A549 (cell line): ENCODE measurements at regions not wholly inside any gene's neighbourhood (a gene's known extent, or its start where the extent isn't known, plus 50 kb on each side); places are given as distances from the start of the nearest gene placed in this dataset.

Experiments used
- ATAC-seq, 2 experiments: fragments of 200-7000 bp in 1 of 2; fragments of >200 bp in 1 of 2; cut with Nextera tagmentation in 1 of 2; cut with Tn5 transposase in 1 of 2; 3 replicates each; pipeline versions ENCODE4 v1.8.0 to v1.9.1; 2018 to 2020; ENCODE audit warnings: mild to moderate bottlenecking in 1 of 2, moderate library complexity in 1 of 2
- CTCF ChIA-PET: fragments of 300-600 bp; sonication (Branson Sonifier 250); formaldehyde crosslinking; extraction: SDS; loops from one replicate; lab custom pipeline; 2021; ENCODE audit warnings: antibody characterized with exemption, inconsistent platforms; lab: Yijun Ruan, JAX
- POLR2A ChIA-PET: fragments of 350-600 bp; formaldehyde crosslinking; extraction: SDS; loops from one replicate; lab custom pipeline; 2021; ENCODE audit warnings: antibody characterized with exemption, inconsistent platforms; lab: Yijun Ruan, JAX
- DNase-seq, 2 experiments: peaks; one replicate each; pipeline versions ENCODE4 v3.0.0 to v3.0.0-alpha.2; 2011 to 2016; ENCODE audit warnings: low read depth in 1 of 2, low spot score in 1 of 2
- FAIRE-seq: peaks from 2 replicates; lab custom pipeline; 2011; peaks lifted over from hg19 to GRCh38; lab: Jason Lieb, UNC
- H3K27ac ChIP-seq, 2 experiments: fragments of >200 bp; sonication (Bioruptor Twin); formaldehyde crosslinking; 3 replicates each; pipeline ENCODE4 v1.5.1; 2016 to 2017
- H3K4me1 ChIP-seq: fragments of >200 bp; sonication (Bioruptor Twin); formaldehyde crosslinking; 3 replicates; pipeline ENCODE4 v1.6.1; 2016
- H3K4me2 ChIP-seq: fragments of >200 bp; sonication (Bioruptor Twin); formaldehyde crosslinking; 3 replicates; pipeline ENCODE4 v1.6.1; 2016
- H3K4me3 ChIP-seq: fragments of >200 bp; sonication (Bioruptor Twin); formaldehyde crosslinking; 3 replicates; pipeline ENCODE4 v1.5.1; 2016
- H3K9me3 ChIP-seq: fragments of >200 bp; sonication (Bioruptor Twin); formaldehyde crosslinking; 3 replicates; pipeline ENCODE4 v1.6.1; 2016
- ATOH8 ChIP-seq: fragments of 250-450 bp; sonication (Bioruptor Pico); IDR thresholded peaks from 2 replicates; pipeline ENCODE4 v1.5.0; 2020; ENCODE audit warnings: low read depth, mild to moderate bottlenecking, moderate library complexity
- BCL3 ChIP-seq: fragments of >200 bp; sonication (Bioruptor Twin); formaldehyde crosslinking; IDR thresholded peaks from 3 replicates; pipeline ENCODE4 v1.6.1; 2016
- CHD4 ChIP-seq: fragments of 200-600 bp; sonication (generic); IDR thresholded peaks from 2 replicates; pipeline ENCODE4 v1.6.1; 2016; ENCODE audit warnings: antibody characterized with exemption, mild to moderate bottlenecking, borderline replicate concordance
- E2F6 ChIP-seq: IDR thresholded peaks from 2 replicates; pipeline ENCODE4 v1.6.1; 2012; ENCODE audit warnings: low read depth, borderline replicate concordance
- EHF ChIP-seq: fragments of 250-450 bp; sonication (Bioruptor Pico); IDR thresholded peaks from 2 replicates; pipeline ENCODE4 v1.5.0; 2020; ENCODE audit warnings: mild to moderate bottlenecking
- GATA3 ChIP-seq: IDR thresholded peaks from 2 replicates; pipeline ENCODE4 v1.6.1; 2012; ENCODE audit warnings: borderline replicate concordance
- HEYL ChIP-seq: fragments of 250-450 bp; sonication (Bioruptor Pico); IDR thresholded peaks from 2 replicates; pipeline ENCODE4 v1.8.0; 2021; ENCODE audit warnings: mild to moderate bottlenecking, moderate library complexity
- HOXB13 ChIP-seq: fragments of 250-450 bp; sonication (Bioruptor Pico); IDR thresholded peaks from 2 replicates; pipeline ENCODE4 v1.5.0; 2020; ENCODE audit warnings: low read depth, mild to moderate bottlenecking, moderate library complexity
- JUNB ChIP-seq: fragments of >200 bp; sonication (Bioruptor Twin); formaldehyde crosslinking; IDR thresholded peaks from 2 replicates; pipeline ENCODE4 v1.6.1; 2016
- MAFK ChIP-seq: fragments of 450-650 bp; IDR thresholded peaks from 2 replicates; pipeline ENCODE4 v1.6.1; 2014; ENCODE audit not compliant: partially characterized antibody
- MAX ChIP-seq: IDR thresholded peaks from 2 replicates; pipeline ENCODE4 v1.6.1; 2012
- MAZ ChIP-seq: fragments of 150-350 bp; IDR thresholded peaks from 2 replicates; pipeline ENCODE4 v1.6.1; 2014; ENCODE audit warnings: antibody characterized with exemption, low read depth, low read length, borderline replicate concordance
- NFE2L2 ChIP-seq: fragments of 150-350 bp; conservative IDR thresholded peaks from 2 replicates; pipeline ENCODE4 v1.6.1; 2014; ENCODE audit warnings: low read length
- PBX3 ChIP-seq: IDR thresholded peaks from 2 replicates; pipeline ENCODE4 v1.6.1; 2012
- RCOR1 ChIP-seq: fragments of 150-350 bp; IDR thresholded peaks from 2 replicates; pipeline ENCODE4 v1.6.1; 2014; ENCODE audit warnings: antibody characterized with exemption, low read length, low read depth
- REST ChIP-seq: fragments of 200-600 bp; sonication (generic); IDR thresholded peaks from 2 replicates; pipeline ENCODE4 v1.6.1; 2016; ENCODE audit warnings: antibody characterized with exemption, mild to moderate bottlenecking, moderate library complexity
- ZC3H11A ChIP-seq: fragments of 450-650 bp; IDR thresholded peaks from 2 replicates; pipeline ENCODE4 v1.6.1; 2014; ENCODE audit warnings: antibody characterized with exemption, mild to moderate bottlenecking
- ZFP36 ChIP-seq: fragments of 450-650 bp; IDR thresholded peaks from 2 replicates; pipeline ENCODE4 v1.6.1; 2014; ENCODE audit warnings: borderline replicate concordance; ENCODE audit not compliant: partially characterized antibody
- WGBS: methylation state at CpG from one replicate; pipeline ENCODE4 v1.1.6; 2017; ENCODE audit errors: missing lambda C conversion rate; 5-methylcytosine and 5-hydroxymethylcytosine counted together

GRCh38 chr1:47627016-47627415, 189.2 kb downstream of the FOXD2 start (continued):
- no peak for TF ChIP-seq PBX3
- no peak for TF ChIP-seq HEYL (CRISPR knock-in tag)
- TF ChIP-seq MAFK = no peak

- Histone ChIP-seq H3K4me3 (no peak overlapping the region), H3K4me1 (no peaks in the 10 kb centered on the region), H3K27ac (no peak overlapping the region), H3K4me2 (no peak overlapping the region), H3K9me3 (no peaks in the 10 kb centered on the region)
- CTCF ChIA-PET = no interaction called here
- 65% methylated on average over 12 of the region's 23 CpGs for WGBS
- DNase-seq (no peak), ATAC-seq (no peak), FAIRE-seq (no peak)
- no peak for TF ChIP-seq JUNB
- TF ChIP-seq RCOR1 = no peak
- TF ChIP-seq ZFP36 = no peak
- TF ChIP-seq E2F6 = no peak
- no peak for TF ChIP-seq REST
- no peak for TF ChIP-seq EHF (CRISPR knock-in tag)
- TF ChIP-seq HOXB13 (CRISPR knock-in tag) = no peak
- no peak for TF ChIP-seq GATA3
- TF ChIP-seq ZC3H11A = no peak
- no peak for TF ChIP-seq BCL3
- TF ChIP-seq PBX3 = no peak
- no peak for TF ChIP-seq MAZ
- no peak for TF ChIP-seq MAX
- TF ChIP-seq CHD4 = no peak
- TF ChIP-seq ATOH8 (CRISPR knock-in tag) = no peak
- TF ChIP-seq NFE2L2 = no peak
- POLR2A ChIA-PET = no interaction called here
Measured at GRCh38 chr1:47627471-47628370, 189.9 kb downstream of the FOXD2 start.
